Lower leg skin (tissue), 3 donors: ENCODE measurements at regions not wholly inside any gene's neighbourhood (a gene's known extent, or its start where the extent isn't known, plus 50 kb on each side); places are given as distances from the start of the nearest gene placed in this dataset.

Experiments
- POLR2A ChIP-seq, 2 donors: fragments of 450-650 bp; IDR thresholded peaks; one replicate each; pipeline ENCODE4 v1.6.1; 2016 to 2017; ENCODE audit warnings: antibody characterized with exemption in 2 of 2, mild to moderate bottlenecking in 1 of 2, moderate library complexity in 1 of 2
- TF ChIP-seq, protein P1 (sequence below), 3 donors: fragments of 450-650 bp; IDR thresholded peaks; one replicate each; pipeline ENCODE4 v1.5.1; 2016; ENCODE audit warnings: antibody characterized with exemption in 3 of 3, mild to moderate bottlenecking in 3 of 3, moderate library complexity in 2 of 3

DNA sequence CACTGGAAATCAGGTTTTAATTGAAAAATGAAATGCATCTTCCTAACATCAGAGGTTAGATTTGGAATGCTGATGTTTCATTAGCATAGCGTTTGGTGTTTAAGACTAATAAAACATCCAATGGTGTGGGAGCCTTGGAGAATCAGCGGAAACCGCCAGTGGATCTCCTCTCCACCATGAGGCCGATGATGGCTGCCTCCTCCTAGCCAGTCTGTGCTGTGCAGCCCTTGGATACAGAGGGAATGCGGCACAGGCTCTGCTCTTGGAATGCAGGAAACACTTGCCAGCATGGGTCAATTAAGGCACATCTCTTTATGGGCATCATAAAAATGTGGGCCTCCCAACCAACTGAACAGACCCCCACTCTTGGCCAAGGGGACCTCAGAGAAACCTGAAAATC lies 259.9 kb downstream of the GLRX3 start:
- TF ChIP-seq, protein P1, sequence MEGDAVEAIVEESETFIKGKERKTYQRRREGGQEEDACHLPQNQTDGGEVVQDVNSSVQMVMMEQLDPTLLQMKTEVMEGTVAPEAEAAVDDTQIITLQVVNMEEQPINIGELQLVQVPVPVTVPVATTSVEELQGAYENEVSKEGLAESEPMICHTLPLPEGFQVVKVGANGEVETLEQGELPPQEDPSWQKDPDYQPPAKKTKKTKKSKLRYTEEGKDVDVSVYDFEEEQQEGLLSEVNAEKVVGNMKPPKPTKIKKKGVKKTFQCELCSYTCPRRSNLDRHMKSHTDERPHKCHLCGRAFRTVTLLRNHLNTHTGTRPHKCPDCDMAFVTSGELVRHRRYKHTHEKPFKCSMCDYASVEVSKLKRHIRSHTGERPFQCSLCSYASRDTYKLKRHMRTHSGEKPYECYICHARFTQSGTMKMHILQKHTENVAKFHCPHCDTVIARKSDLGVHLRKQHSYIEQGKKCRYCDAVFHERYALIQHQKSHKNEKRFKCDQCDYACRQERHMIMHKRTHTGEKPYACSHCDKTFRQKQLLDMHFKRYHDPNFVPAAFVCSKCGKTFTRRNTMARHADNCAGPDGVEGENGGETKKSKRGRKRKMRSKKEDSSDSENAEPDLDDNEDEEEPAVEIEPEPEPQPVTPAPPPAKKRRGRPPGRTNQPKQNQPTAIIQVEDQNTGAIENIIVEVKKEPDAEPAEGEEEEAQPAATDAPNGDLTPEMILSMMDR (IDR thresholded peaks at IDR 0.05), result no peak
- no peak for TF ChIP-seq POLR2A (IDR thresholded peaks at IDR 0.05)
